PC-3 (cell line): ENCODE measurements at regions not wholly inside any gene's neighbourhood (a gene's known extent, or its start where the extent isn't known, plus 50 kb on each side); places are given as distances from the start of the nearest gene placed in this dataset.

Experiments
- CTCF ChIP-seq: fragments of 300-600 bp; sonication (generic); conservative IDR thresholded peaks from 2 replicates; pipeline ENCODE4 v1.5.1; 2017; ENCODE audit warnings: antibody characterized with exemption, low read depth, mild to moderate bottlenecking, low read length
- EZH2 ChIP-seq: fragments of 300-600 bp; sonication (generic); IDR thresholded peaks from one replicate; pipeline ENCODE4 v1.6.1; 2017; ENCODE audit warnings: antibody characterized with exemption, mild to moderate bottlenecking, low read length; ENCODE audit not compliant: unreplicated experiment

DNA sequence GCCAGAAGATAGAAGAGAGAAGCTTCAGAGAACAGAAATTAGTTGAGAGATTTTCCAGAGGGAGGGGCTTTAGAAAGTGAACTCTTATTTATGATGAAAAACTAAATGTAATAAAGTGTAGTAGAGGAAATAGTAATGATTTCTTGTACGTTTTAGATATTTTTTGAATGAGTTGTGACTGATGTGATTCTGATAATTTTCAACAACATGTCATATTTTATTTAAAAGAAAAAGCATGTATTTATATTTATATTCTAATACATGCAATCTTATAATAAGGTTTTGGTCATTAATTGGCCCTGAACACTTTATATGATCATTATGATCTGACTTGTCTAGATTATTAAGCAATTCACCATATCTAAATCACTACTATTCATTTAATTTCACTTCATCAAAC lies 735.2 kb upstream of the CDH9 start:
- no peak for TF ChIP-seq CTCF
- TF ChIP-seq EZH2: no peak
